ENCODE measurements at regions not wholly inside any gene's neighbourhood (a gene's known extent, or its start where the extent isn't known, plus 50 kb on each side); places are given as distances from the start of the nearest gene placed in this dataset.

- TF ChIP-seq CTCF (IDR thresholded peaks at IDR 0.05; ENCODE audit: low read depth, low read length, poor library complexity, severe bottlenecking) (no peak), EZH2phosphoT487 (IDR thresholded peaks at IDR 0.05; ENCODE audit: borderline replicate concordance, low read length) (no peak)
Measured at GRCh38 chr1:14103878-14104430, 404.0 kb downstream of the PRDM2 start.

Data from DOHH2 (cell line).